GM13976 (cell line): ENCODE measurements at regions not wholly inside any gene's neighbourhood (a gene's known extent, or its start where the extent isn't known, plus 50 kb on each side); places are given as distances from the start of the nearest gene placed in this dataset.

Source experiments
- DNase-seq: peaks from one replicate; pipeline ENCODE4 v3.0.0; 2012; ENCODE audit warnings: low spot score
- in situ Hi-C: fragments of 300-500 bp; cut with MboI; formaldehyde crosslinking; loops from one replicate; pipeline ENCODE4 v1.12.0; 2022; ENCODE audit warnings: low sequenced_read_pairs, mixed read lengths, inconsistent platforms; ENCODE audit not compliant: unreplicated experiment
- TF ChIP-seq, protein P1 (sequence below): IDR thresholded peaks from 2 replicates; pipeline ENCODE4 v1.5.1; 2012; ENCODE audit warnings: borderline replicate concordance, mild to moderate bottlenecking; ENCODE audit not compliant: insufficient read depth; ENCODE audit errors: extremely low read depth, missing control alignments, control extremely low read depth

DNA sequence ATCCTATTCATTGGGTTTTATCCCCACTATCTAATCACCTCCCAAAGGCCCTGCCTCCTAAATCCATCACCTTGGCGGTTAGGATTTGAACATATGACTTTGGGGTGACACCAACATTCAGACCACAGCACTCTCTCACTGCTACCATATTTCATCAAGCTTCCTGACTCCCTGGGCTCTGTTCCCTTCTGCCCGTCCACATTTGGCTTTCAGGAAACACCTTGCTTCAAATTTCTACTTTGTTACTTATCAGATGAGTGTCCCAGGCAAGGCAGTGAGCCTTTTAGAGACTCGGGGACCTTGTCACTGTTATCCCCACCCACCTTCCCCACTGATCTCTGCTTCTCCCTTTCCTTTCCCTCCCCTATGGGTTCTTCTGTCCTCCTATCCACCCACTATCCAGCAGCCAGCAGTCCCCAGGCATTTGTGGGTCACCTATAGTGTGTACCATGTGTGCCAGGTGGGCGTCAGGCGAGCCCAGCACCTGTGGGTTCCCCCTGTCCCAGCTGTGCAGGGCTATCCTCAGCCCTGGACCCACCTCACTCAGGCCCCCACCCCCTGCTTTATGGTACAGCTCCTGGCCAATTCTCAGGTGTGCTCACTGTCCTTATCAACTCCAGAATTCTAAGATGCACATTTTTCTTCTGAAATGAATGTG is 230.9 kb downstream of the LOXHD1 start:
- no peak for DNase-seq
- TF ChIP-seq, protein P1, sequence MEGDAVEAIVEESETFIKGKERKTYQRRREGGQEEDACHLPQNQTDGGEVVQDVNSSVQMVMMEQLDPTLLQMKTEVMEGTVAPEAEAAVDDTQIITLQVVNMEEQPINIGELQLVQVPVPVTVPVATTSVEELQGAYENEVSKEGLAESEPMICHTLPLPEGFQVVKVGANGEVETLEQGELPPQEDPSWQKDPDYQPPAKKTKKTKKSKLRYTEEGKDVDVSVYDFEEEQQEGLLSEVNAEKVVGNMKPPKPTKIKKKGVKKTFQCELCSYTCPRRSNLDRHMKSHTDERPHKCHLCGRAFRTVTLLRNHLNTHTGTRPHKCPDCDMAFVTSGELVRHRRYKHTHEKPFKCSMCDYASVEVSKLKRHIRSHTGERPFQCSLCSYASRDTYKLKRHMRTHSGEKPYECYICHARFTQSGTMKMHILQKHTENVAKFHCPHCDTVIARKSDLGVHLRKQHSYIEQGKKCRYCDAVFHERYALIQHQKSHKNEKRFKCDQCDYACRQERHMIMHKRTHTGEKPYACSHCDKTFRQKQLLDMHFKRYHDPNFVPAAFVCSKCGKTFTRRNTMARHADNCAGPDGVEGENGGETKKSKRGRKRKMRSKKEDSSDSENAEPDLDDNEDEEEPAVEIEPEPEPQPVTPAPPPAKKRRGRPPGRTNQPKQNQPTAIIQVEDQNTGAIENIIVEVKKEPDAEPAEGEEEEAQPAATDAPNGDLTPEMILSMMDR, result no peak
- in situ Hi-C loops, result no loop called here

DNA sequence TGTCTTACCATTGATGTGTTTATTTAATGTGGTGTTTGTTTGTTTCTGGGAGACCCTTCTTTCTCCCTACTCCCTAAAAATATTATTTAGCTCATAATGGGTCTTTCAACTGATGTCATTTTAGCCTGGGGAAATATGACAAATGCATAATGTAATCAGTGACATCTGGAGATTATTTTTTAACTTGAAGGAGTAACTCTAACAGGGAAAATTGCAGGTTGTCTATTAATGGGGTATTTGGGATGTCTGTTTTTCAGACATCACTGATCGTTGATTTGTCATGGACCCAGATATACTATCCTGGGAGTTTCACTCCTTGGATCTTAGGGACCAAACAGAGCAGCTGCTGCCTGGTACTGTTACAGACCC is 230.4 kb downstream of the LOXHD1 start:
- DNase-seq, result no peak
- TF ChIP-seq, protein P1, result no peak
- in situ Hi-C loops, result no loop called here
